ENCODE measurements at regions not wholly inside any gene's neighbourhood (a gene's known extent, or its start where the extent isn't known, plus 50 kb on each side); places are given as distances from the start of the nearest gene placed in this dataset.

DNA sequence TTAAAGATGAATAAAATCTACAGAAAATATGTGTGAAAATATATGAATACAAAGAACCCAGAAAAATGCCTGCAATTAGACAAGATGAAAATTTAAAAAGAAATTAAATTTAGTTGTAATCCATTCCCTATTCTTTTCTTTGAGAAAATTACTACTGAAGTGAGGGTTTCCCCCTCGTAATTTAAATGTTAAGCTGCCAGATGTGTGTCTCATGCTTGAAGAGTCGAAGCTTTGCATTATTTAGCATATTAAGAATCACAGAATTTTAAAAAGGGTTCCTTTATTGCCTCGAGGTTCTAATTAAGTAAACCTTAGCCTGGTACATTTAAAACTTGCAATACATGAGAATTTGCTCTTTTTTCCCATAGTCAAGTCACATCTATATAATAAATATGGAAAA is 630.1 kb downstream of the TFAP2A start:
- TF ChIP-seq, protein P1, sequence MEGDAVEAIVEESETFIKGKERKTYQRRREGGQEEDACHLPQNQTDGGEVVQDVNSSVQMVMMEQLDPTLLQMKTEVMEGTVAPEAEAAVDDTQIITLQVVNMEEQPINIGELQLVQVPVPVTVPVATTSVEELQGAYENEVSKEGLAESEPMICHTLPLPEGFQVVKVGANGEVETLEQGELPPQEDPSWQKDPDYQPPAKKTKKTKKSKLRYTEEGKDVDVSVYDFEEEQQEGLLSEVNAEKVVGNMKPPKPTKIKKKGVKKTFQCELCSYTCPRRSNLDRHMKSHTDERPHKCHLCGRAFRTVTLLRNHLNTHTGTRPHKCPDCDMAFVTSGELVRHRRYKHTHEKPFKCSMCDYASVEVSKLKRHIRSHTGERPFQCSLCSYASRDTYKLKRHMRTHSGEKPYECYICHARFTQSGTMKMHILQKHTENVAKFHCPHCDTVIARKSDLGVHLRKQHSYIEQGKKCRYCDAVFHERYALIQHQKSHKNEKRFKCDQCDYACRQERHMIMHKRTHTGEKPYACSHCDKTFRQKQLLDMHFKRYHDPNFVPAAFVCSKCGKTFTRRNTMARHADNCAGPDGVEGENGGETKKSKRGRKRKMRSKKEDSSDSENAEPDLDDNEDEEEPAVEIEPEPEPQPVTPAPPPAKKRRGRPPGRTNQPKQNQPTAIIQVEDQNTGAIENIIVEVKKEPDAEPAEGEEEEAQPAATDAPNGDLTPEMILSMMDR (IDR thresholded peaks at IDR 0.05) = no peak
- no peak for TF ChIP-seq POLR2A (IDR thresholded peaks at IDR 0.05)

Data from uterus (tissue), 2 donors.